HepG2 (cell line): ENCODE measurements at regions not wholly inside any gene's neighbourhood (a gene's known extent, or its start where the extent isn't known, plus 50 kb on each side); places are given as distances from the start of the nearest gene placed in this dataset.

Source experiments
- BCLAF1 ChIP-seq: fragments of 450-650 bp; IDR thresholded peaks from 2 replicates; pipeline ENCODE4 v1.6.1; 2017; ENCODE audit warnings: mild to moderate bottlenecking
- CEBPZ ChIP-seq: IDR thresholded peaks from 2 replicates; pipeline ENCODE4 v1.6.1; 2012; ENCODE audit warnings: low read length, improper control_type of control experiment
- CERS6 ChIP-seq: sonication (generic); formaldehyde crosslinking; IDR thresholded peaks from 2 replicates; pipeline ENCODE4 v1.5.0; 2020; ENCODE audit warnings: missing genetic modification reagents
- ELF4 ChIP-seq: sonication (generic); formaldehyde crosslinking; IDR thresholded peaks from 2 replicates; pipeline ENCODE4 v1.5.0; 2020; ENCODE audit warnings: missing genetic modification reagents, mild to moderate bottlenecking, moderate library complexity, borderline replicate concordance
- FOXM1 ChIP-seq: sonication (generic); formaldehyde crosslinking; IDR thresholded peaks from 2 replicates; pipeline ENCODE4 v1.5.0; 2020; ENCODE audit warnings: missing genetic modification reagents
- GLMP ChIP-seq: sonication (generic); formaldehyde crosslinking; IDR thresholded peaks from 2 replicates; pipeline ENCODE4 v1.9.0; 2021; ENCODE audit warnings: missing genetic modification reagents, mild to moderate bottlenecking, borderline replicate concordance
- GTF3A ChIP-seq: sonication (generic); formaldehyde crosslinking; conservative IDR thresholded peaks from 2 replicates; pipeline ENCODE4 v1.4.0; 2020; ENCODE audit warnings: mild to moderate bottlenecking, missing genetic modification reagents
- MBD4 ChIP-seq: IDR thresholded peaks from 2 replicates; pipeline ENCODE4 v1.6.1; 2012; ENCODE audit warnings: low read length, inconsistent platforms, borderline replicate concordance
- MNT ChIP-seq: fragments of 450-650 bp; IDR thresholded peaks from 2 replicates; pipeline ENCODE4 v1.6.1; 2016
- NR0B2 ChIP-seq: sonication (generic); formaldehyde crosslinking; IDR thresholded peaks from 2 replicates; pipeline ENCODE4 v1.4.0; 2020; ENCODE audit warnings: mild to moderate bottlenecking, missing genetic modification reagents
- SNAPC2 ChIP-seq: sonication (generic); formaldehyde crosslinking; IDR thresholded peaks from 2 replicates; pipeline ENCODE4 v1.8.1; 2022; ENCODE audit warnings: mild to moderate bottlenecking, missing genetic modification reagents
- THYN1 ChIP-seq: sonication (generic); formaldehyde crosslinking; IDR thresholded peaks from 2 replicates; pipeline ENCODE4 v1.8.1; 2023; ENCODE audit warnings: low read depth, mild to moderate bottlenecking, moderate library complexity, missing genetic modification reagents, borderline replicate concordance
- TOPORS ChIP-seq: sonication (generic); formaldehyde crosslinking; IDR thresholded peaks from 2 replicates; pipeline ENCODE4 v1.8.0; 2023; ENCODE audit warnings: mild to moderate bottlenecking, missing genetic modification reagents
- ZBTB7A ChIP-seq: sonication (generic); formaldehyde crosslinking; IDR thresholded peaks from 2 replicates; pipeline ENCODE4 v1.8.0; 2022; ENCODE audit warnings: mild to moderate bottlenecking, missing genetic modification reagents
- ZNF747 ChIP-seq: sonication (generic); formaldehyde crosslinking; IDR thresholded peaks from 2 replicates; pipeline ENCODE4 v1.8.1; 2023; ENCODE audit warnings: missing genetic modification reagents, mild to moderate bottlenecking, borderline replicate concordance
- ZNF816 ChIP-seq: sonication (generic); formaldehyde crosslinking; IDR thresholded peaks from 2 replicates; pipeline ENCODE4 v1.8.0; 2022; ENCODE audit warnings: missing genetic modification reagents, mild to moderate bottlenecking, borderline replicate concordance

- no peak for TF ChIP-seq ZNF816
- TF ChIP-seq GTF3A (CRISPR knock-in tag) = peak; percentile 42; the same call in 1 of the 2 replicates
- peak; percentile 96 for TF ChIP-seq SNAPC2 (CRISPR knock-in tag)
- TF ChIP-seq GLMP (CRISPR knock-in tag) = no peak
- no peak for TF ChIP-seq CEBPZ
- peak; percentile 98 for TF ChIP-seq ZBTB7A (CRISPR knock-in tag)
- no peak for TF ChIP-seq THYN1 (CRISPR knock-in tag)
- no peak for TF ChIP-seq CERS6
- TF ChIP-seq ZNF747 = no peak; the same call in none of the 2 replicates
- no peak; the same call in 1 of the 2 replicates for TF ChIP-seq NR0B2 (CRISPR knock-in tag)
- TF ChIP-seq TOPORS (CRISPR knock-in tag) = peak; percentile 96
- TF ChIP-seq ELF4 (CRISPR knock-in tag) = 0 out of 2 replicates have a peak, but pooled peaks have one; percentile 47
- peak; percentile 65 for TF ChIP-seq MNT
- no peak for TF ChIP-seq MBD4
- TF ChIP-seq FOXM1 (CRISPR knock-in tag) = no peak
- no peak for TF ChIP-seq BCLAF1
These were observed 52.4 kb downstream of the CEBPB start (continued) for GRCh38 chr20:50242863-50243609.
